H1 (cell line): ENCODE measurements at regions not wholly inside any gene's neighbourhood (a gene's known extent, or its start where the extent isn't known, plus 50 kb on each side); places are given as distances from the start of the nearest gene placed in this dataset.

ENCODE experiments used
- CTCF ChIA-PET: fragments of 300-600 bp; sonication (Branson Sonifier 250); formaldehyde crosslinking; loops from one replicate; lab custom pipeline; 2021; ENCODE audit not compliant: partially characterized antibody; lab: Charles Lee
- POLR2A ChIA-PET: fragments of 300-600 bp; sonication (Branson Sonifier 250); formaldehyde crosslinking; loops from one replicate; lab custom pipeline; 2021; ENCODE audit warnings: inconsistent platforms; ENCODE audit not compliant: partially characterized antibody; lab: Charles Lee
- DNase-seq, 2 experiments: peaks; one replicate each; pipeline versions ENCODE4 v3.0.0 to v3.0.0-alpha.2; 2010 to 2022; ENCODE audit warnings: low spot score in 2 of 2, low read depth in 1 of 2, mixed read lengths in 1 of 2
- FAIRE-seq: peaks from 2 replicates; lab custom pipeline; 2011; peaks lifted over from hg19 to GRCh38; lab: Jason Lieb, UNC
- H2AFZ ChIP-seq: 2 replicates; pipeline ENCODE4 v1.8.1; 2012; ENCODE audit warnings: low read length, inconsistent platforms
- H2AK5ac ChIP-seq: 2 replicates; pipeline ENCODE4 v1.6.1; 2013; ENCODE audit warnings: low read depth, low read length
- H2BK120ac ChIP-seq: replicated peaks from 2 replicates; pipeline ENCODE3; 2013; ENCODE audit warnings: low read depth, low read length, inconsistent platforms
- H2BK12ac ChIP-seq: 2 replicates; pipeline ENCODE4 v1.6.1; 2013; ENCODE audit warnings: low read depth, low read length
- H2BK15ac ChIP-seq: 2 replicates; pipeline ENCODE4 v1.6.1; 2013; ENCODE audit warnings: low read length
- H2BK20ac ChIP-seq: 2 replicates; pipeline ENCODE4 v1.6.1; 2013; ENCODE audit warnings: low read length
- H2BK5ac ChIP-seq: 2 replicates; pipeline ENCODE4 v1.6.1; 2013; ENCODE audit warnings: low read depth, low read length
- H3K14ac ChIP-seq: 2 replicates; pipeline ENCODE4 v1.6.1; 2013; ENCODE audit warnings: inconsistent platforms; ENCODE audit not compliant: insufficient read length
- H3K18ac ChIP-seq: 2 replicates; pipeline ENCODE4 v1.6.1; 2013; ENCODE audit warnings: low read length; ENCODE audit errors: extremely low read depth
- H3K23ac ChIP-seq: 2 replicates; pipeline ENCODE4 v1.6.1; 2013; ENCODE audit warnings: inconsistent platforms; ENCODE audit not compliant: insufficient read length
- H3K23me2 ChIP-seq: 2 replicates; pipeline ENCODE4 v1.6.1; 2013; ENCODE audit warnings: low read depth, low read length
- H3K27ac ChIP-seq: 2 replicates; pipeline ENCODE4 v1.6.1; 2011; ENCODE audit warnings: low read depth, low read length, inconsistent platforms
- H3K27me3 ChIP-seq, 4 experiments: replicated peaks in 1 of 4; 1 replicate in 1 of 4; 2 replicates in 3 of 4; pipeline versions ENCODE4 v1.6.1 to v1.8.1; 2011 to 2013; ENCODE audit warnings: low read length in 3 of 4, mild to moderate bottlenecking in 3 of 4, inconsistent platforms in 2 of 4, mixed read lengths in 2 of 4, moderate library complexity in 1 of 4; ENCODE audit not compliant: control insufficient read depth in 3 of 4, insufficient read depth in 3 of 4; ENCODE audit errors: extremely low read depth in 1 of 4
- H3K36me3 ChIP-seq, 4 experiments: 2 replicates each; pipeline versions ENCODE4 v1.6.1 to v1.8.1; 2011 to 2013; ENCODE audit warnings: mild to moderate bottlenecking in 4 of 4, low read length in 3 of 4, moderate library complexity in 2 of 4, control low read depth in 1 of 4, inconsistent platforms in 1 of 4; ENCODE audit not compliant: insufficient read depth in 4 of 4, control insufficient read depth in 2 of 4
- H3K4ac ChIP-seq: replicated peaks from 2 replicates; pipeline ENCODE3; 2013; ENCODE audit warnings: low read length, low read depth, mixed read lengths, inconsistent platforms; ENCODE audit not compliant: insufficient read length
- H3K4me1 ChIP-seq, 4 experiments: replicated peaks in 1 of 4; 1 replicate in 1 of 4; 2 replicates in 3 of 4; pipeline versions ENCODE4 v1.6.1 to v1.8.1; 2011 to 2013; ENCODE audit warnings: low read length in 3 of 4, inconsistent platforms in 2 of 4, mixed read lengths in 1 of 4; ENCODE audit not compliant: insufficient read depth in 4 of 4, control insufficient read depth in 3 of 4
- H3K4me2 ChIP-seq, 2 experiments: 2 replicates each; pipeline versions ENCODE4 v1.6.1 to v1.8.1; 2011 to 2013; ENCODE audit warnings: low read depth in 2 of 2, low read length in 2 of 2, control low read depth in 1 of 2, inconsistent platforms in 1 of 2, mild to moderate bottlenecking in 1 of 2; ENCODE audit not compliant: insufficient read depth in 1 of 2
- H3K4me3 ChIP-seq, 4 experiments: fragments of 200-600, 300-600 bp in 1 of 4; sonication (generic), shearing (Covaris generic), sonication (Bioruptor Twin) in 1 of 4; 2 replicates each; pipeline versions ENCODE4 v1.5.1 to v1.8.1; 2011 to 2016; ENCODE audit warnings: low read length in 4 of 4, low read depth in 3 of 4, control low read depth in 2 of 4, inconsistent platforms in 2 of 4, mild to moderate bottlenecking in 2 of 4, mixed read lengths in 1 of 4, moderate library complexity in 1 of 4; ENCODE audit not compliant: insufficient read depth in 2 of 4; ENCODE audit errors: extremely low read depth in 1 of 4
- H3K56ac ChIP-seq: replicated peaks from 2 replicates; pipeline ENCODE3; 2013; ENCODE audit warnings: low read depth, mild to moderate bottlenecking, mixed read lengths, low read length, inconsistent platforms; ENCODE audit not compliant: insufficient read length
- H3K79me1 ChIP-seq: 2 replicates; pipeline ENCODE4 v1.6.1; 2013; ENCODE audit warnings: low read depth, low read length, control low read depth
- H3K79me2 ChIP-seq, 2 experiments: 2 replicates each; pipeline versions ENCODE4 v1.6.1 to v1.8.1; 2012 to 2013; ENCODE audit warnings: low read length in 2 of 2, mild to moderate bottlenecking in 2 of 2, inconsistent platforms in 1 of 2; ENCODE audit not compliant: insufficient read depth in 2 of 2, control insufficient read depth in 1 of 2
- H3K9ac ChIP-seq, 4 experiments: replicated peaks in 1 of 4; 1 replicate in 1 of 4; 2 replicates in 3 of 4; pipeline versions ENCODE4 v1.6.1 to v1.8.1; 2011 to 2013; ENCODE audit warnings: low read depth in 3 of 4, low read length in 3 of 4, control low read depth in 2 of 4, mild to moderate bottlenecking in 2 of 4, moderate library complexity in 2 of 4, inconsistent platforms in 1 of 4; ENCODE audit errors: extremely low read depth in 1 of 4
- H3K9me3 ChIP-seq, 2 experiments: 2 replicates each; pipeline versions ENCODE4 v1.6.1 to v1.8.1; 2012 to 2013; ENCODE audit warnings: mild to moderate bottlenecking in 2 of 2, moderate library complexity in 2 of 2, control low read depth in 1 of 2, inconsistent platforms in 1 of 2, low read depth in 1 of 2, low read length in 1 of 2, mixed read lengths in 1 of 2; ENCODE audit not compliant: insufficient read depth in 2 of 2
- H4K20me1 ChIP-seq, 2 experiments: replicated peaks in 1 of 2; 2 replicates each; pipeline versions ENCODE3 to v1.8.1; 2011 to 2013; ENCODE audit warnings: inconsistent platforms in 2 of 2, low read length in 2 of 2, mild to moderate bottlenecking in 1 of 2; ENCODE audit not compliant: insufficient read depth in 2 of 2, control insufficient read depth in 1 of 2
- H4K5ac ChIP-seq: 2 replicates; pipeline ENCODE4 v1.6.1; 2013; ENCODE audit warnings: low read length, low read depth, mixed read lengths, inconsistent platforms; ENCODE audit not compliant: insufficient read length
- H4K8ac ChIP-seq: 2 replicates; pipeline ENCODE4 v1.8.0; 2013; ENCODE audit warnings: mild to moderate bottlenecking, moderate library complexity, low read length, inconsistent platforms; ENCODE audit not compliant: insufficient read depth; ENCODE audit errors: extremely low read depth
- H4K91ac ChIP-seq: replicated peaks from 2 replicates; pipeline ENCODE3; 2013; ENCODE audit warnings: low read length, mixed read lengths, inconsistent platforms; ENCODE audit not compliant: insufficient read length
- ASH2L ChIP-seq: fragments of 200-600, 300-600 bp; sonication (generic); IDR thresholded peaks from one replicate; pipeline ENCODE4 v1.7.1; 2017; ENCODE audit warnings: low read length
- BRCA1 ChIP-seq: IDR thresholded peaks from 2 replicates; pipeline ENCODE4 v1.6.1; 2012; ENCODE audit warnings: low read depth, low read length, improper control_type of control experiment
- HDAC6 ChIP-seq: IDR thresholded peaks from one replicate; pipeline ENCODE4 v1.7.1; 2012; ENCODE audit warnings: low read depth, mild to moderate bottlenecking, inconsistent platforms, low read length, moderate library complexity
- JUN ChIP-seq: IDR thresholded peaks from 2 replicates; pipeline ENCODE4 v1.6.1; 2011; ENCODE audit warnings: low read depth, mild to moderate bottlenecking, improper control_type of control experiment, low read length
- KDM5A ChIP-seq: fragments of 200-600 bp; IDR thresholded peaks from 2 replicates; pipeline ENCODE4 v1.7.1; 2012; ENCODE audit warnings: mild to moderate bottlenecking, low read length, inconsistent platforms, mixed read lengths
- POLR2A ChIP-seq, 2 experiments: IDR thresholded peaks; 1 replicate in 1 of 2; 2 replicates in 1 of 2; pipeline ENCODE4 v1.6.1; 2011; ENCODE audit warnings: low read depth in 2 of 2, low read length in 2 of 2, mild to moderate bottlenecking in 2 of 2; ENCODE audit errors: control extremely low read depth in 1 of 2
- POU5F1 ChIP-seq: IDR thresholded peaks from 2 replicates; pipeline ENCODE4 v1.6.1; 2011; ENCODE audit warnings: low read depth, mild to moderate bottlenecking, low read length, moderate library complexity
- RBBP5 ChIP-seq: IDR thresholded peaks from 2 replicates; pipeline ENCODE4 v1.7.1; 2012; ENCODE audit warnings: low read depth, mild to moderate bottlenecking, inconsistent platforms, low read length, moderate library complexity, borderline replicate concordance
- SP4 ChIP-seq: IDR thresholded peaks from 2 replicates; pipeline ENCODE4 v1.6.1; 2012; ENCODE audit warnings: low read length, inconsistent platforms
- SRF ChIP-seq: IDR thresholded peaks from 2 replicates; pipeline ENCODE4 v1.6.1; 2011; ENCODE audit warnings: mild to moderate bottlenecking, low read depth, low read length, moderate library complexity
- SUZ12 ChIP-seq: fragments of 200-600 bp; sonication (generic); IDR thresholded peaks from 2 replicates; pipeline ENCODE4 v1.6.1; 2012; ENCODE audit warnings: mild to moderate bottlenecking, inconsistent platforms, low read length, moderate library complexity, mixed read lengths
- TAF7 ChIP-seq: optimal IDR thresholded peaks from 2 replicates; pipeline ENCODE3; 2011; ENCODE audit warnings: low read depth, mild to moderate bottlenecking, inconsistent platforms, low read length, moderate library complexity, borderline replicate concordance
- TCF12 ChIP-seq: IDR thresholded peaks from 2 replicates; pipeline ENCODE4 v1.6.1; 2011; ENCODE audit warnings: low read depth, mild to moderate bottlenecking, low read length
- USF2 ChIP-seq: IDR thresholded peaks from 2 replicates; pipeline ENCODE4 v1.6.1; 2011; ENCODE audit warnings: low read length, improper control_type of control experiment
- ZNF274 ChIP-seq: IDR thresholded peaks from 2 replicates; pipeline ENCODE4 v1.7.0; 2012; ENCODE audit warnings: low read length, borderline replicate concordance; ENCODE audit errors: extremely low read depth
- whole genome bisulfite sequencing, 2 experiments: shearing (Covaris generic) in 1 of 2; methylation state at CpG; one replicate each; pipeline versions ENCODE4 v1.1.6 to v1.1.7; 2013 to 2015; ENCODE audit warnings: low lambda C conversion rate in 2 of 2, mixed read lengths in 2 of 2, inconsistent platforms in 1 of 2, low coverage in 1 of 2, missing lambda C conversion rate in 1 of 2; ENCODE audit not compliant: insufficient replicate concordance in 2 of 2, insufficient coverage in 1 of 2, insufficient read length in 1 of 2; ENCODE audit errors: extremely low coverage in 1 of 2, missing lambda C conversion rate in 1 of 2; 5-methylcytosine and 5-hydroxymethylcytosine counted together

DNA sequence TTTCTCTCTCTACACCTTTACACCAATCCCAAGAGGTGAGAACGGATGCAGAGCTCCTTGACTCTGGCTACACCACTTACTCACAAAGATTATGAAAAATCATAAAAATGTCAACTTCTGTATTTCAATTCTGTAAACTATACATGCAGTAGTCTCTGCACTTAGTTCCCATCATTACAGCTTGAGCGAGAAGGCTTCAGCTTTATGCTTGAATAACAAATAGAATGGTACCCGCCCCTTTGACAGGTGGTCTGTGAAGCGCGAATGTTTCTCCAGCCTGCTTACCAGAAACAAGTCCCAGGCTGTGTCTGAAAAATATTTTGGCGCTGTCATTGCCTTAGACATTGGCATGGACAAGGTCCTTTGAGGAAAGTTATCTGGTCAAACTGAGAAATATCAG, 562.4 kb upstream of the CLINT1 start:
- Histone ChIP-seq H4K5ac (no peak overlapping the region), H3K4me2 (no peak overlapping the region), H4K91ac (no peak overlapping the region), H3K27ac (no peak overlapping the region), H4K20me1 (no peaks in the 10 kb centered on the region), H4K8ac (no peak overlapping the region), H3K56ac (no peak overlapping the region), H3K14ac (no peak overlapping the region), H2AFZ (no peak overlapping the region), H3K4me3 (no peak overlapping the region), H2AK5ac (no peak overlapping the region), H2BK12ac (no peak overlapping the region), H3K79me1 (no peaks in the 10 kb centered on the region), H2BK20ac (no peak overlapping the region), H2BK15ac (no peak overlapping the region), H3K27me3 (no peaks in the 10 kb centered on the region), H3K9ac (no peak overlapping the region), H3K23me2 (no peaks in the 10 kb centered on the region), H3K36me3 (no peaks in the 10 kb centered on the region), H2BK5ac (no peak overlapping the region), H3K4ac (no peak overlapping the region), H3K18ac (no peak overlapping the region), H3K23ac (no peak overlapping the region), H3K9me3 (no peaks in the 10 kb centered on the region), H3K79me2 (no peaks in the 10 kb centered on the region), H2BK120ac (no peak overlapping the region), H3K4me1 (no peaks in the 10 kb centered on the region)
- TF ChIP-seq TAF7: no peak
- no peak for TF ChIP-seq KDM5A
- no peak for TF ChIP-seq POLR2A (IDR thresholded peaks at IDR 0.05; ENCODE audit: control extremely low read depth in 1 of 2, low read depth in 2 of 2, low read length in 2 of 2)
- no peak for TF ChIP-seq HDAC6
- TF ChIP-seq RBBP5: no peak
- no peak for TF ChIP-seq SP4
- TF ChIP-seq ASH2L: no peak
- no peak for TF ChIP-seq BRCA1
- no peak for TF ChIP-seq USF2
- no peak for TF ChIP-seq SRF
- TF ChIP-seq SUZ12: no peak
- TF ChIP-seq POU5F1: no peak
- TF ChIP-seq TCF12: no peak
- TF ChIP-seq JUN: no peak
- TF ChIP-seq ZNF274: no peak
- CTCF ChIA-PET: interaction anchor here (1.4 kb wide), 1 partner anchor 9 kb away, joined by 3 read pairs; no protein-coding TSS in a partner anchor
- DNase-seq (no peak), FAIRE-seq (no peak)
- 93% methylated on average over 6 of the region's 6 CpGs; no CpG with 5 or more reads in 1 of the 2 experiments for WGBS, 2 experiments
- POLR2A ChIA-PET: no interaction called here
